Hepatic stellate cell (primary cell): ENCODE measurements at regions not wholly inside any gene's neighbourhood (a gene's known extent, or its start where the extent isn't known, plus 50 kb on each side); places are given as distances from the start of the nearest gene placed in this dataset.

ENCODE experiments used
- DNase-seq: peaks from one replicate; pipeline ENCODE4 v3.0.0; 2011; ENCODE audit warnings: low spot score

- no peak for DNase-seq
Observed at GRCh38 chr12:17809206-17809605, 280.8 kb downstream of the RERGL start.

- no peak for DNase-seq
Observed at GRCh38 chr12:17802657-17803641, 287.0 kb downstream of the RERGL start.

- no peak for DNase-seq
Observed at GRCh38 chr12:17793854-17794253, 296.1 kb downstream of the RERGL start.

- no peak for DNase-seq
Observed at GRCh38 chr12:17778242-17778641, 311.8 kb downstream of the RERGL start.

- DNase-seq: no peak
Observed at GRCh38 chr12:17763366-17763765, 326.6 kb downstream of the RERGL start.

- DNase-seq: no peak
Observed at GRCh38 chr12:17759982-17760381, 330.0 kb downstream of the RERGL start.
